Tibial artery (tissue), 4 donors: ENCODE measurements at regions not wholly inside any gene's neighbourhood (a gene's known extent, or its start where the extent isn't known, plus 50 kb on each side); places are given as distances from the start of the nearest gene placed in this dataset.

Experiments used
- DNase-seq, 2 donors: peaks; one replicate each; pipeline ENCODE4 v3.0.0-alpha.2; 2019
- H3K27ac ChIP-seq, 2 donors: fragments of 200-600 bp; sonication (generic) in 1 of 2; 1 replicate in 1 of 2; 2 replicates in 1 of 2; pipeline ENCODE4 v1.5.1; 2018 to 2019; ENCODE audit warnings: mild to moderate bottlenecking in 1 of 2
- H3K27me3 ChIP-seq, 2 donors: fragments of 200-600 bp; sonication (generic) in 1 of 2; one replicate each; pipeline versions ENCODE4 v1.5.1 to v1.6.0; 2016 to 2019
- H3K36me3 ChIP-seq, 3 donors: fragments of 200-600 bp; sonication (generic) in 2 of 3; one replicate each; pipeline ENCODE4 v1.5.1; 2016 to 2019; ENCODE audit warnings: mild to moderate bottlenecking in 2 of 3
- H3K4me1 ChIP-seq, 4 donors: fragments of 200-600 bp; sonication (generic) in 2 of 4; 1 replicate in 3 of 4; 2 replicates in 1 of 4; pipeline ENCODE4 v1.5.1; 2016 to 2019
- H3K4me3 ChIP-seq, 2 donors: fragments of 200-600 bp; sonication (generic) in 1 of 2; 1 replicate in 1 of 2; 2 replicates in 1 of 2; pipeline ENCODE4 v1.5.1; 2018 to 2019; ENCODE audit warnings: mild to moderate bottlenecking in 2 of 2
- H3K9me3 ChIP-seq, 3 donors: fragments of 200-600 bp; sonication (generic) in 1 of 3; one replicate each; pipeline ENCODE4 v1.5.1; 2016 to 2019
- CTCF ChIP-seq, 2 experiments: fragments of 200-600 bp in 1 of 2; fragments of 450-650 bp in 1 of 2; IDR thresholded peaks; one replicate each; pipeline ENCODE4 v1.5.1; 2017 to 2019; ENCODE audit warnings: antibody characterized with exemption in 2 of 2, mild to moderate bottlenecking in 1 of 2, moderate library complexity in 1 of 2
- intact Hi-C: fragments of 100-400 bp; cut with DNase I; formaldehyde crosslinking; loops from one replicate; pipeline ENCODE4 v1.15.0; 2023; ENCODE audit warnings: low total_unique reads

- H3K36me3 ChIP-seq: no peaks in the 10 kb centered on the region
- peaks cover 0 to 4% of the 10 kb centered on the region in 2 donors for H3K27me3 ChIP-seq
- TF ChIP-seq CTCF (IDR thresholded peaks at IDR 0.05): no peak
- intact Hi-C loops: no loop called here
- DNase-seq: peak in 1 of 2 donors; percentile 5
- no peak overlapping the region for H3K4me3 ChIP-seq
- no peaks in the 10 kb centered on the region for H3K4me1 ChIP-seq
- H3K27ac ChIP-seq: no peak overlapping the region
- no peaks in the 10 kb centered on the region for H3K9me3 ChIP-seq
These were observed 74.4 kb upstream of the PMEPA1 start for GRCh38 chr20:57783956-57784837.

- H3K9me3 ChIP-seq: no peaks in the 10 kb centered on the region
- H3K4me3 ChIP-seq: no peak overlapping the region
- no peaks in the 10 kb centered on the region for H3K36me3 ChIP-seq
- H3K27me3 ChIP-seq: peaks cover 0 to 4% of the 10 kb centered on the region in 2 donors
- no peak overlapping the region for H3K27ac ChIP-seq
- TF ChIP-seq CTCF (IDR thresholded peaks at IDR 0.05): no peak
- DNase-seq: peak in 1 of 2 donors; percentile 12
- no peaks in the 10 kb centered on the region for H3K4me1 ChIP-seq
- intact Hi-C loops: no loop called here
These were observed 73.4 kb upstream of the PMEPA1 start for GRCh38 chr20:57783196-57783595.

- peaks cover 0 to 4% of the 10 kb centered on the region in 2 donors for H3K27me3 ChIP-seq
- intact Hi-C loops: no loop called here
- H3K9me3 ChIP-seq: no peaks in the 10 kb centered on the region
- H3K36me3 ChIP-seq: no peaks in the 10 kb centered on the region
- DNase-seq: no peak
- no peak overlapping the region for H3K4me3 ChIP-seq
- H3K4me1 ChIP-seq: no peaks in the 10 kb centered on the region
- TF ChIP-seq CTCF (IDR thresholded peaks at IDR 0.05): no peak
- no peak overlapping the region for H3K27ac ChIP-seq
These were observed 72.8 kb upstream of the PMEPA1 start for GRCh38 chr20:57782631-57783041.

- no peak for DNase-seq
- no peaks in the 10 kb centered on the region for H3K4me1 ChIP-seq
- H3K27ac ChIP-seq: no peak overlapping the region
- H3K36me3 ChIP-seq: no peaks in the 10 kb centered on the region
- no peak for TF ChIP-seq CTCF (IDR thresholded peaks at IDR 0.05)
- H3K27me3 ChIP-seq: peaks cover 0 to 4% of the 10 kb centered on the region in 2 donors
- no peaks in the 10 kb centered on the region for H3K9me3 ChIP-seq
- H3K4me3 ChIP-seq: no peak overlapping the region
- intact Hi-C loops: no loop called here
These were observed 72.1 kb upstream of the PMEPA1 start for GRCh38 chr20:57781901-57782300.

GRCh38 chr20:57780906-57781305 is 71.1 kb upstream of the PMEPA1 start:
- no peaks in the 10 kb centered on the region for H3K4me1 ChIP-seq
- no peak overlapping the region for H3K4me3 ChIP-seq
- H3K9me3 ChIP-seq: no peaks in the 10 kb centered on the region
- TF ChIP-seq CTCF (IDR thresholded peaks at IDR 0.05): no peak
- DNase-seq: no peak
- no peaks in the 10 kb centered on the region for H3K36me3 ChIP-seq
- intact Hi-C loops: no loop called here
- H3K27me3 ChIP-seq: peaks cover 0 to 4% of the 10 kb centered on the region in 2 donors
- no peak overlapping the region for H3K27ac ChIP-seq
